OCI-LY7 (cell line): ENCODE measurements at regions not wholly inside any gene's neighbourhood (a gene's known extent, or its start where the extent isn't known, plus 50 kb on each side); places are given as distances from the start of the nearest gene placed in this dataset.

Experiments
- CTCF ChIP-seq: fragments of 200-600 bp; sonication (generic); conservative IDR thresholded peaks from 2 replicates; pipeline ENCODE4 v1.5.1; 2014; ENCODE audit warnings: mild to moderate bottlenecking, antibody characterized with exemption, low read length, moderate library complexity, mixed read lengths
- EZH2phosphoT487 ChIP-seq: fragments of 200-600 bp; sonication (generic); IDR thresholded peaks from 2 replicates; pipeline ENCODE4 v1.6.1; 2018; ENCODE audit warnings: low read depth, borderline replicate concordance, mild to moderate bottlenecking, mixed run types, antibody characterized with exemption, low read length, moderate library complexity, mixed read lengths

DNA sequence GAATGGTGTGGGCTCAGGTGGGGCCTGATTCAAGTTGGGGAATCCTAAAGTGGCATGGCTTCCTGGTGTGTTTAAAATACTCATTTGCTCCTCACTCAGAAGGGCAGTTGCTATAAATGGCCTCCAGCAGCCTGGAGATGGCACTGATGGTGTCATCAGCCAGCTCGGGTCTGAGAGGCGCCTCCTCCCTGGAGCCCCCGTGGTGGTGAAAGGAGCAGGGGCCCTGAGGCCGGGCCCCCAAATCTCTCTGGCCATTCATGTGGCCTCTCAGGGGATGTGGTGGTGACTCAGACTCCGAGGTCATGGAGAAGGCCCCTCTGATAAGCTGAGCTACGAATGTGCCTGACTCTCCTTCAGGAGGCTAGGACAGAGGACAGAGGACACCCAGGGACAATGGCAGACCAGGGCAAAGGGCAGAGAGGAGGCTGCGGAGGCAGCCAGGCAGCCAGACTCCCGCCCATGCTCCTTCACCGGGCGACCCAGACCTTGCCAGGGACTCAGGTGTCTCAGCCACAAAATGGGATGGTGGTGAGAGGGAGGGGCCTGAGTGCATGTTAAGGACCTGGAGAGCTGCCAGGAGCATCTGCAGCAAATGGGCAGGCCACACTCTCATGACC, 129.2 kb downstream of the CTTN start:
- no peak for TF ChIP-seq CTCF
- no peak for TF ChIP-seq EZH2phosphoT487
